IPS-11a (cell line): ENCODE measurements at regions not wholly inside any gene's neighbourhood (a gene's known extent, or its start where the extent isn't known, plus 50 kb on each side); places are given as distances from the start of the nearest gene placed in this dataset.
"Not testable (repeated sequence)": the region's sequence is repeated elsewhere in the genome, so short reads cannot be mapped to it uniquely, and the experiment has no call there.

Experiments
- H3K4me3 ChIP-seq: one replicate; pipeline ENCODE4 v1.5.1; 2013; ENCODE audit warnings: low read depth, low read length, control low read depth

GRCh38 chr16:63890723-63891122 lies 1231.1 kb downstream of the CDH11 start:
- H3K4me3 ChIP-seq = no peak overlapping the region

DNA sequence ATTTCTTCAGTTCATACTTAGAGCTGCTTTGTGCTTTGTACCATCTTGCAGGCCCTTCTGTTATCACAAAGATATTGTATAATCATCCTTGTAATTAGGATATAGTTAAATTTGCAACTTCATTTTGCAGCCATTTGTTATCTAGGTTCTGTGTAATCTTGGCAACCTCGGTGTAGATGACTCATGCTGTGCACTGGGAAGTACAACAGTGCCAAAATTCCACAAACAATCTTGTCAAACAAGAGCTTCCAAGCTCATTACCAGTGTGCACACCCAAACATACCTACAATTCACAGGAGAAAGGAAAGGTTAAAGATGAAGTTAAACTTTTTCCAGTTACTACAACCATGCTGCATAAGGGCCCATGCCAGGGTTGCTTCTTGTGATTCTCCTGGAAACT lies 1231.8 kb downstream of the CDH11 start:
- no peak overlapping the region for H3K4me3 ChIP-seq

- no peak overlapping the region for H3K4me3 ChIP-seq
Measured at GRCh38 chr16:63883091-63883490, 1238.8 kb downstream of the CDH11 start.

DNA sequence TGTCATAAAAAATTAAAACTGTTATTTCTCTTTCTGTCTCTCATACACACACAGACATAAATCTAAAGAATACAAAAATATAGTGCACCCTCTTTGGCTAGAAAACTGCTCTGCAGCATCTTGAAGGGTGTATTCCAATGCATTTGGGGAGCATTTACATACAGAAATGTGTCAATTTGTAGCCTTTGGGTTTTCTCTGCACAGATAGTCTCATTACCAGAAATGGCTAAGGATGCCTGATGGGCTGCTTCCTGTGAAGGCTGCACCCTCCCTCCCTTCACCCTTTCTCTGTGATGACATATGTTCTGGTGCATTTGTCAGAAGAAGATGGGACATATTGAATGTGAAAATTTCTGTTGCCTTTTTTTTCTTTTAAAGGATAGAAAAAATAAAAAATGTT lies 1239.3 kb downstream of the CDH11 start:
- no peak overlapping the region for H3K4me3 ChIP-seq

- no peak overlapping the region for H3K4me3 ChIP-seq
Measured at GRCh38 chr16:63880948-63881347, 1240.9 kb downstream of the CDH11 start.

GRCh38 chr16:63877401-63877800 lies 1244.5 kb downstream of the CDH11 start:
- H3K4me3 ChIP-seq = no peak overlapping the region

- no peak overlapping the region for H3K4me3 ChIP-seq
Measured at GRCh38 chr16:63876103-63876502, 1245.8 kb downstream of the CDH11 start.

DNA sequence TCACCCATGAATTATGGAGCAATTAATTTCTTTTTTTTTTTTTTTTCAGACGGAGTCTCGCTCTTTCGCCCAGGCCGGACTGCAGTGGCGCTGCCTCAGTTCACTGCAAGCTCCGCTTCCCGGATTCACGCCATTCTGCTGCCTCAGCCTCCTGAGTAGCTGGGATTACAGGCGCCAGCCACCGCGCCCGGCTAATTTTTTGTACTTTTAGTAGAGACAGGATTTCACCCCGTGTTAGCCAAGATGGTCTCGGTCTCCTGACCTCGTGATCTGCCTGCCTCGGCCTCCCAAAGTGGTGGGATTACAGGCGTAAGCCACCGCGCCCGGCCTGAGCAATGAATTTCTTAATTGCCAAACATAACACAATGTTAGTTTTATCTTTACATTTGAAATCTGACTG lies 1261.2 kb downstream of the CDH11 start:
- not testable (repeated sequence) for H3K4me3 ChIP-seq

DNA sequence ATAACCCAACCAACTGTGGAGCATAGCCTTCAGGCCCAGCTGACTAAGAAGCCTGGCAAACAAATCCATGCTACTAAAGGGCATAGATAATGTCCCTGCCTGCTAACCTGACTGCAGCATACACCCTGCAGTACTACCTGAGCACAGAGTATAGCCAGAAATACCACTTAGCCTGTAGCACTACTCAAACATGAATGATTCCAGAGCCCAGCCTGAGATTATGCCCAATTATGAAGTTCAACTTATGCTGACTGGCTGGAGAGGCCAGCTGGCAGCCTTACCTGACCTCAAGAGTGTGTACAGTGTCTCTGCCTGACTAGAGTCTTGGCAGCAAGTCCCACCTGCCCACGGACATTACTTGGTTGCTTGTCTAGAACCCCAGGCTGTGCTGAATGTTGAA lies 1265.3 kb downstream of the CDH11 start:
- no peak overlapping the region for H3K4me3 ChIP-seq

- H3K4me3 ChIP-seq = no peak overlapping the region
Measured at GRCh38 chr16:63850979-63851378, 1270.9 kb downstream of the CDH11 start.

- no peak overlapping the region for H3K4me3 ChIP-seq
Measured at GRCh38 chr16:63841271-63841670, 1280.6 kb downstream of the CDH11 start.

DNA sequence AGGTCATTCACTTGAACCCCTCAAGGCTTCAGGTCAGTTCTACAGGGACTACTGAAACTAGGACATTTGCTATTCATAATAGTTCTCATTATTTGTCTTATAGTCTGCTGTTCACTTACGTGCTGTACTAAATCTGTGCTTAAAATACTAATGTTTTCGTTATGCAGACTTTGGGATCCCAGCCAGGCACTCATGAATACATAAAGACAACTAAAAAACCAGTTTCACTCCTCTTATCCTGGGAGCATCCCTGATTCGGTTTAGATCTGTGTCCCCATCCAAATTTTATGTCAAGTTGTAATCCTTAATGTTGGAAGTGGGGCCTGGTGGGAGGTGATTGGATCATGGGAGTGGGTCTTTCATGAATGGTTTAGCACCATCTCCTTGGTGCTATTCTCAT lies 1291.8 kb downstream of the CDH11 start:
- H3K4me3 ChIP-seq = no peak overlapping the region

DNA sequence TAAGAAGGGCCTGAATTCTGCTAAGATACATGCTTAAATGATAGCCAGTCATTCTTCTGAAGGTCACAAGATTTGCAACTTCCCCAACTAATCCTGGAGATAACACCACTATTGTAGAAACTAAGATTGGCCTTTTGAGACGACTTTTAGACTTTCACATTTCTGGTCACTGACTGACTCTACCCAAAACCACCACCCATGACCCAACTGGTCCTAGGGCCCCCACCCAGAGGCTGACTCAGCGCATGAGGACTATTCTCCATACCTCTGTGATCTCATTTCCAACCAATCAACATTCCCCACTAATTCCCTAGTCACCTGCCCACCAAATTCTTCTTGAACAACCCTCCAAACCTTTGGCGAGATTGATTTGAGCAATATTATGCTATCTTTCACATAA lies 1299.0 kb downstream of the CDH11 start:
- no peak overlapping the region for H3K4me3 ChIP-seq

- H3K4me3 ChIP-seq = no peak overlapping the region
Measured at GRCh38 chr16:63816276-63816675, 1305.6 kb downstream of the CDH11 start.

DNA sequence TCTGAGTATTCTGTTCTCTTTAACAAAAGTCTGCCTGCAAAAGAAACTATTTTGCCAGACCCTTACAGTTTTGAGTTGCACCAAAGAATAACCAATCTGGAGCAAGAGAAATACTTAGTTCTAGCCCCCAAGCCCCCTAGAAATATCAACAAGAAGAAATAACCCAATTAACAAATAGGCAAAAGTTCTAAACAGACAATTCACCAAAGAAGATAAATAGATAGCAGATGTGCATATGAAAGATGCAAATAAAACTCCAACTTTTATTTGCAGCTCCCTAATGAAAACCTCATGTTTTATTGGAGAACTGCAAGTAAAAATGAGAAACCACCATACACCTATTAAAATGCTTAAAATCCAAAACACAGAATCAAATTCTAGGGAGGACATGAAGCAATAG lies 1308.0 kb downstream of the CDH11 start:
- H3K4me3 ChIP-seq = no peak overlapping the region

- H3K4me3 ChIP-seq = no peak overlapping the region
Measured at GRCh38 chr16:63808730-63809129, 1313.1 kb downstream of the CDH11 start.

- no peak overlapping the region for H3K4me3 ChIP-seq
Measured at GRCh38 chr16:63806794-63807506, 1314.9 kb downstream of the CDH11 start.

DNA sequence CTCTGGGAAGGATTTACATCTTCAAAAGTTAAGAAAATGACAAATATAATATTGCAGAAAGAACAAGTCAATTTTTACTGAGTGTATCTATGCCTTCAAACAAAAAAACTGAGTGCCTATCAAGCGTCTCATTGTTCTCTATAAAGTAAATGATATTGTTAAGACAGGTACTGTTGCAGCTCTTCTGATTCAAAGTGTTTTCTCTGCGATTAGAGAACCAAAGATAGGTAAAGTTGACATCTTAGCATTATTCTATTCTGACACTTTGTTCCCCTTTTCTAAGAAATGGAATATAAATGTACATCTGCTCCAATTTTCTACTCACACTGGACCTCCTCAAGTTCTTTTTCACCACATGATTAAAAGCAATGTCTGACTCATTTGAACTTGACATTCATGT lies 1317.7 kb downstream of the CDH11 start:
- no peak overlapping the region for H3K4me3 ChIP-seq

- no peak overlapping the region for H3K4me3 ChIP-seq
Measured at GRCh38 chr16:63789603-63790002, 1332.3 kb downstream of the CDH11 start.

GRCh38 chr16:63787014-63787413 lies 1334.8 kb downstream of the CDH11 start:
- H3K4me3 ChIP-seq = no peak overlapping the region

DNA sequence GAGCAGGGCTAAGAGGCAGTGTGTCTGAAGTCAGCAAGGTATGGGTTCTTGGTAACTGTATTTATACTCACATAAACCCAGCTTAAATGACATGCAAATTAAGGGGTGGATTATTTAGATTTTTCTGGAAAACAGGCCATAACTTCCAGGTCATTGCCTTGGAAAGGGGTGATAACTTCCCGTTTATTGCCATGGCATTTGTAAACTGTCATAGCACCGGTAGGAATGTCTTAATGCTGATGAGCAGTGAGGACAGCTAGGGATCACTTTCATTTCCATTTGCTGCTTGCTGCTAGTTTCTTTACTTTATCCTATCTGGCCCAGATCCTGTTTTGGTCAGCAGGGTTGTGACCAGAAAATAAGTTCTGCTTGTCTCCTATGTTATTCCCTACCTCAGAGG lies 1336.7 kb downstream of the CDH11 start:
- no peak overlapping the region for H3K4me3 ChIP-seq

DNA sequence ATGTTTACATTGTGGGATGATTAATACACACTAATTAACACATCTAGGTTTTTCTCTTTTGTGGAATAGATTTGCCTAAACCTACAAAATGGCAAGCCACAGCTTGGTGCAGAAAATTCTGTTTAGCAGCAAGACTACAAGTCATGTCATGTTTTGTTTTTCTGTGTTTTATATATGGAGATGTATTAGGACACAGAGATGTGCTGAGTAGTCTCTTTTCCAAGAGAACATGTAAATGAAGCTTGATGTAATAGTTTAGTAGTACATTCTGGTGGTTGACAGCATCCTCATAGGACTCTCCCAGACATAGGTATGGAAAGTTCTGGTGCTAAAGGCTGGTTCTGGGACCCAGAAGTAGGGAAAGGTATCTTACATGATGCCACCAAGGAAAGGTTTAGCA lies 1345.4 kb downstream of the CDH11 start:
- no peak overlapping the region for H3K4me3 ChIP-seq

GRCh38 chr16:63776034-63776433 lies 1345.8 kb downstream of the CDH11 start:
- H3K4me3 ChIP-seq = no peak overlapping the region
